ENCODE measurements at regions not wholly inside any gene's neighbourhood (a gene's known extent, or its start where the extent isn't known, plus 50 kb on each side); places are given as distances from the start of the nearest gene placed in this dataset.

DNA sequence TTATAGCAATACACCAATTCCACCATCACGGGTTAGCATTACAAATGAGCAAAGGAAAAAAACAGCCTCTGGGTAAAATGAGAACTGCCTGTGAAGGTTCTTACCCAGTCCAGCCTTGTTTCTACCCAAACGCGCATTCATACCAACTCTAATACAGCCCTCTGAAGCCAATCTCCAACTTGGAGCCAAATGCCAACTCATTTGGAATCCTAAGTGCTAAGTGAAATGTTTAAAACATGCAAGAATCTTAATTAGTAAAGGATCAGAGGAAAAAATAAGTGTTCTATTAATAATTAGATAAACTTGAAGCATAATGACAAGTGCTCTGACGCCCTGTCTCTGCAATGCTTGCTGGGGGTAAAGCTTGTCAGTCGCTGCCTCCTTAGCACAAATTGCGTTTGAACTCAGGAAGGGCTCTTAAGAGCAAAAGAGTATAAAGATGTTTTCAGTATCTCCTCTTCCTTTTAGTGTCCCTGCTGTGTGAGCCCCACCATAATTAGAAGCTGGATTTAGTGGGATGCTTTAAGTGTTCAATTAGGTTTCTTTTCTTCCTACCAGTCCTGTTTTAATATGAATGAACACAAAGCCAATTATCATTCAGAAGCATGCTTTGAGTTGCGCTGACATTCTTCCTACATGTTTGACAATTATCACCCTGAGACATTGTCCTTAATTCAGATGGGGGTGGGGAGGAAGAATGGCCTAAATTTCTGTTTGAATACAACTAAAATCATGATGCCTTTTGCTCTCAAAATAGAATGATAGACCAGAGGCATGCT, 537.6 kb downstream of the DTWD2 start:
- Histone ChIP-seq H3K27me3 (ENCODE audit: control insufficient read depth, insufficient read depth, low read length) (no peaks in the 10 kb centered on the region), H3K9me3 (ENCODE audit: control insufficient read depth, insufficient read depth, low read length) (no peaks in the 10 kb centered on the region), H3K4me1 (ENCODE audit: control insufficient read depth, insufficient read depth, low read length) (no peaks in the 10 kb centered on the region), H3K27ac (ENCODE audit: low read length) (no peak overlapping the region), H3K36me3 (ENCODE audit: control insufficient read depth, insufficient read depth, low read length) (no peaks in the 10 kb centered on the region), H3K4me3 (ENCODE audit: low read length) (no peak overlapping the region)
- ATAC-seq (no peak), DNase-seq (no peak)
- Mint-ChIP-seq H3K4me1 (no peaks in the 10 kb centered on the region), H3K9me3 (peaks cover 3 to 5% of the 10 kb centered on the region in 2 donors), H3K27ac (no peak overlapping the region), H3K4me3 (no peak overlapping the region), H3K36me3 (no peaks in the 10 kb centered on the region), H3K27me3 (ENCODE audit: low read depth in 2 of 2) (no peaks in the 10 kb centered on the region)
- TF ChIP-seq CTCF (IDR thresholded peaks at IDR 0.05): no peak
- intact Hi-C loops (cut with micrococcal nuclease): no loop called here
- WGBS (ENCODE audit: insufficient coverage): 89% methylated on average over 6 of the region's 7 CpGs

DNA sequence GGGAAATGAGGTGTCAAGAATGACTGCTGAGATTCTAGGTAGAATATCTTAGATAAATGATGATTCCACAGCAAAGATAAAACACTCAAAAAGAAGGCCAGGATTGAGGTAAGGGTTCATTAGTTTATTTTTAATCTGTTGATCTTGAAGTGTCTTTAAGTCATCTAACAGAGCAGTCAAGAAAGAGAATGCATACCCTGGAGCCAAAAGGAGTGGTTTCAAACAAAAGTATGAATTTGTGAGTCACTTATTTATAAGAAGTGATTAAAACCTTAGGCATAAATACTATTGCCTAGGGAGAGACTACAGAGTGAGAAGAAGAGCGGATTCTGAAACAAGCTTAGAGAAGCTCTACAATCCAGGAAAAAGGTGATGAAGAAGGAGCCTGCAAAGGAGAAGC, 541.0 kb downstream of the DTWD2 start:
- intact Hi-C loops (cut with micrococcal nuclease): no loop called here
- Histone ChIP-seq H3K4me1 (ENCODE audit: control insufficient read depth, insufficient read depth, low read length) (no peaks in the 10 kb centered on the region), H3K27ac (ENCODE audit: low read length) (no peak overlapping the region), H3K4me3 (ENCODE audit: low read length) (no peak overlapping the region), H3K27me3 (ENCODE audit: control insufficient read depth, insufficient read depth, low read length) (no peaks in the 10 kb centered on the region), H3K36me3 (ENCODE audit: control insufficient read depth, insufficient read depth, low read length) (no peaks in the 10 kb centered on the region), H3K9me3 (ENCODE audit: control insufficient read depth, insufficient read depth, low read length) (no peaks in the 10 kb centered on the region)
- DNase-seq: no peak
- Mint-ChIP-seq H3K9me3 (peaks cover 3 to 4% of the 10 kb centered on the region in 2 donors), H3K27ac (no peak overlapping the region), H3K4me3 (no peak overlapping the region), H3K36me3 (no peaks in the 10 kb centered on the region), H3K4me1 (no peaks in the 10 kb centered on the region), H3K27me3 (ENCODE audit: low read depth in 2 of 2) (no peaks in the 10 kb centered on the region)
- 100% methylated on average over 1 of the region's 1 CpG for WGBS (ENCODE audit: insufficient coverage)
- no peak for TF ChIP-seq CTCF (IDR thresholded peaks at IDR 0.05)
- no peak for ATAC-seq

DNA sequence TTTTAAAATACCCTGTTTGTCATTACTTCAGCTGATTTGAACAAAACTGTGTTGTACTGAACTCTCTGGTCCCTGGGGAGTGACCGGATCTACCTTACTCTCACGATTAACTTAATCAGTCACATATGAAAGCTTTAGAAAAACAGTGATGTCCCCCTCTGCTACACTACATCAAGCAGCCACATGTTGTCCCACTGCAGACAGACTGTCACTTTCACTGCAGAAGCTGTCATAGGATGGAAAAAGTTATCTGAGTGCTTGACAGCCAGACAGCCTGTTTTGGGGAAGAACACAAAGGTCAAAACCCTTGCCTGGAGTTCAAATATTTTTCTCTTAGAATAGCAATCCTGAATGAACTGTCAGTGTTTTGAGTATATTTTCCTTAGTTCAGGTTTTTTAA, 546.4 kb downstream of the DTWD2 start:
- Histone ChIP-seq H3K9me3 (ENCODE audit: control insufficient read depth, insufficient read depth, low read length) (no peaks in the 10 kb centered on the region), H3K27me3 (ENCODE audit: control insufficient read depth, insufficient read depth, low read length) (no peaks in the 10 kb centered on the region), H3K4me3 (ENCODE audit: low read length) (no peak overlapping the region), H3K4me1 (ENCODE audit: control insufficient read depth, insufficient read depth, low read length) (no peaks in the 10 kb centered on the region), H3K36me3 (ENCODE audit: control insufficient read depth, insufficient read depth, low read length) (no peaks in the 10 kb centered on the region), H3K27ac (ENCODE audit: low read length) (no peak overlapping the region)
- H3K27me3 Mint-ChIP-seq (ENCODE audit: low read depth in 2 of 2): no peaks in the 10 kb centered on the region
- no peak overlapping the region for H3K27ac Mint-ChIP-seq
- no peak for DNase-seq
- no peak for ATAC-seq
- H3K4me1 Mint-ChIP-seq: no peaks in the 10 kb centered on the region
- intact Hi-C loops (cut with micrococcal nuclease): no loop called here
- WGBS (ENCODE audit: insufficient coverage): 87% methylated on average over 2 of the region's 2 CpGs
- no peaks in the 10 kb centered on the region for H3K36me3 Mint-ChIP-seq
- no peak for TF ChIP-seq CTCF (IDR thresholded peaks at IDR 0.05)
- H3K4me3 Mint-ChIP-seq: no peak overlapping the region
- H3K9me3 Mint-ChIP-seq: peaks cover 3 to 4% of the 10 kb centered on the region in 2 donors

- Mint-ChIP-seq H3K9me3 (peaks cover 3 to 4% of the 10 kb centered on the region in 2 donors), H3K27ac (no peak overlapping the region)
Measured at GRCh38 chr5:118441034-118441433, 547.3 kb downstream of the DTWD2 start.

More at GRCh38 chr5:118441034-118441433, 547.3 kb downstream of the DTWD2 start:
- 79% methylated on average over 4 of the region's 4 CpGs for WGBS (ENCODE audit: insufficient coverage)
- Histone ChIP-seq H3K9me3 (ENCODE audit: control insufficient read depth, insufficient read depth, low read length) (no peaks in the 10 kb centered on the region), H3K36me3 (ENCODE audit: control insufficient read depth, insufficient read depth, low read length) (no peaks in the 10 kb centered on the region), H3K4me3 (ENCODE audit: low read length) (no peak overlapping the region), H3K27me3 (ENCODE audit: control insufficient read depth, insufficient read depth, low read length) (no peaks in the 10 kb centered on the region), H3K4me1 (ENCODE audit: control insufficient read depth, insufficient read depth, low read length) (no peaks in the 10 kb centered on the region), H3K27ac (ENCODE audit: low read length) (no peak overlapping the region)
- intact Hi-C loops (cut with micrococcal nuclease): no loop called here
- DNase-seq: no peak
- ATAC-seq: no peak
- no peak for TF ChIP-seq CTCF (IDR thresholded peaks at IDR 0.05)
- Mint-ChIP-seq H3K4me1 (no peaks in the 10 kb centered on the region), H3K27me3 (ENCODE audit: low read depth in 2 of 2) (no peaks in the 10 kb centered on the region), H3K36me3 (no peaks in the 10 kb centered on the region), H3K4me3 (no peak overlapping the region)
